SK-N-SH (cell line): ENCODE measurements at regions not wholly inside any gene's neighbourhood (a gene's known extent, or its start where the extent isn't known, plus 50 kb on each side); places are given as distances from the start of the nearest gene placed in this dataset.

ENCODE experiments used
- CTCF ChIA-PET: fragments of 300-600, 350-600 bp; formaldehyde crosslinking; extraction: SDS; loops from one replicate; lab custom pipeline; 2021; lab: Yijun Ruan, JAX
- POLR2A ChIA-PET: fragments of 350-600 bp; sonication (Branson Sonifier 250); formaldehyde crosslinking; extraction: SDS; loops from one replicate; lab custom pipeline; 2020; ENCODE audit warnings: antibody characterized with exemption, inconsistent platforms; lab: Yijun Ruan, JAX
- DNase-seq: peaks from one replicate; pipeline ENCODE4 v3.0.0; 2012
- H2AFZ ChIP-seq: fragments of 200-600 bp; sonication (generic); 2 replicates; pipeline ENCODE4 v1.8.1; 2016; ENCODE audit warnings: antibody characterized with exemption, mild to moderate bottlenecking, low read depth
- H3F3A ChIP-seq: fragments of 200-600 bp; sonication (generic); replicated peaks from 2 replicates; pipeline ENCODE3; 2016; ENCODE audit warnings: antibody characterized with exemption, mild to moderate bottlenecking; ENCODE audit not compliant: insufficient read depth
- H3K27ac ChIP-seq, 2 experiments: fragments of 200-500 bp in 1 of 2; fragments of 200-600 bp in 1 of 2; sonication (Bioruptor generic) in 1 of 2; sonication (generic), shearing (Covaris generic) in 1 of 2; 2 replicates each; pipeline versions ENCODE4 v1.5.1 to v1.6.1; 2014 to 2016; ENCODE audit warnings: low read depth in 2 of 2, inconsistent platforms in 1 of 2, low read length in 1 of 2, mild to moderate bottlenecking in 1 of 2, mixed read lengths in 1 of 2
- H3K27me3 ChIP-seq: fragments of 200-600 bp; sonication (generic), shearing (Covaris generic); 2 replicates; pipeline ENCODE4 v1.6.1; 2016; ENCODE audit warnings: mixed run types; ENCODE audit not compliant: insufficient read depth
- H3K36me3 ChIP-seq, 2 experiments: fragments of 200-500 bp in 1 of 2; fragments of 200-600 bp in 1 of 2; sonication (Bioruptor generic) in 1 of 2; sonication (generic) in 1 of 2; replicated peaks in 1 of 2; 2 replicates each; pipeline versions ENCODE3 to v1.5.1; 2014 to 2016; ENCODE audit warnings: low read length in 1 of 2, mild to moderate bottlenecking in 1 of 2; ENCODE audit not compliant: insufficient read depth in 2 of 2, control insufficient read depth in 1 of 2
- H3K4me1 ChIP-seq, 2 experiments: fragments of 200-500 bp in 1 of 2; fragments of 200-600 bp in 1 of 2; sonication (Bioruptor generic) in 1 of 2; sonication (generic), shearing (Covaris generic) in 1 of 2; 2 replicates each; pipeline versions ENCODE4 v1.5.1 to v1.6.1; 2014 to 2016; ENCODE audit warnings: low read depth in 1 of 2, low read length in 1 of 2, mixed run types in 1 of 2; ENCODE audit not compliant: insufficient read depth in 2 of 2, control insufficient read depth in 1 of 2
- H3K4me2 ChIP-seq: fragments of 200-600 bp; sonication (generic), shearing (Covaris generic); 2 replicates; pipeline ENCODE4 v1.6.1; 2017; ENCODE audit warnings: mixed run types
- H3K4me3 ChIP-seq, 2 experiments: fragments of 200-500 bp in 1 of 2; fragments of 200-600 bp in 1 of 2; sonication (Bioruptor generic) in 1 of 2; sonication (generic), shearing (Covaris generic) in 1 of 2; 2 replicates each; pipeline versions ENCODE4 v1.5.1 to v1.8.1; 2014 to 2016; ENCODE audit warnings: low read depth in 2 of 2, inconsistent platforms in 1 of 2, low read length in 1 of 2, mild to moderate bottlenecking in 1 of 2, mixed read lengths in 1 of 2, moderate library complexity in 1 of 2
- H3K79me2 ChIP-seq: fragments of 200-600 bp; sonication (generic); 2 replicates; pipeline ENCODE4 v1.8.1; 2017; ENCODE audit warnings: mild to moderate bottlenecking; ENCODE audit not compliant: insufficient read depth
- H3K9ac ChIP-seq: fragments of 200-600 bp; sonication (generic); 2 replicates; pipeline ENCODE4 v1.6.1; 2017; ENCODE audit warnings: mixed run types
- H3K9me2 ChIP-seq: fragments of 200-600 bp; sonication (generic); 2 replicates; pipeline ENCODE4 v1.6.1; 2017; ENCODE audit warnings: mixed run types
- H3K9me3 ChIP-seq: fragments of 200-600 bp; sonication (generic); 2 replicates; pipeline ENCODE4 v1.6.1; 2017; ENCODE audit warnings: mixed run types, mild to moderate bottlenecking, moderate library complexity
- H4K20me1 ChIP-seq: fragments of 200-600 bp; sonication (generic); 2 replicates; pipeline ENCODE4 v1.6.1; 2017; ENCODE audit warnings: mild to moderate bottlenecking, mixed run types; ENCODE audit not compliant: insufficient read depth
- CHD2 ChIP-seq: fragments of 150-350 bp; IDR thresholded peaks from 2 replicates; pipeline ENCODE4 v1.6.1; 2018; ENCODE audit warnings: low read length; ENCODE audit not compliant: partially characterized antibody
- EP300 ChIP-seq, 2 experiments: IDR thresholded peaks; 2 replicates each; pipeline versions ENCODE4 v1.4.0 to v1.6.1; 2012; ENCODE audit warnings: borderline replicate concordance in 1 of 2, low read depth in 1 of 2, low read length in 1 of 2
- EZH2phosphoT487 ChIP-seq: fragments of 200-600 bp; sonication (generic); IDR thresholded peaks from 2 replicates; pipeline ENCODE4 v1.6.1; 2017; ENCODE audit warnings: low read depth, mixed run types, mild to moderate bottlenecking, antibody characterized with exemption, moderate library complexity, borderline replicate concordance
- FOXJ3 ChIP-seq: sonication (generic); formaldehyde crosslinking; IDR thresholded peaks from 2 replicates; pipeline ENCODE4 v1.5.1; 2020; ENCODE audit warnings: mild to moderate bottlenecking, missing genetic modification reagents
- FOXM1 ChIP-seq: IDR thresholded peaks from 2 replicates; pipeline ENCODE4 v1.4.0; 2012; ENCODE audit warnings: low read depth, mild to moderate bottlenecking
- GATA2 ChIP-seq: sonication (generic); formaldehyde crosslinking; IDR thresholded peaks from 2 replicates; pipeline ENCODE4 v1.5.0; 2020; ENCODE audit warnings: mild to moderate bottlenecking, missing genetic modification reagents
- JUND ChIP-seq: IDR thresholded peaks from 2 replicates; pipeline ENCODE4 v1.4.0; 2012
- NRF1 ChIP-seq: IDR thresholded peaks from 2 replicates; pipeline ENCODE4 v1.6.1; 2012; ENCODE audit warnings: low read depth, mild to moderate bottlenecking, low read length
- POLR2AphosphoS5 ChIP-seq: IDR thresholded peaks from 2 replicates; pipeline ENCODE4 v1.6.1; 2012; ENCODE audit warnings: low read depth, low read length
- RAD21 ChIP-seq: IDR thresholded peaks from 2 replicates; pipeline ENCODE4 v1.6.1; 2012; ENCODE audit warnings: mild to moderate bottlenecking, low read length
- RCOR1 ChIP-seq: fragments of 150-350 bp; IDR thresholded peaks from 2 replicates; pipeline ENCODE4 v1.6.1; 2017; ENCODE audit warnings: antibody characterized with exemption, low read length
- RFX5 ChIP-seq: IDR thresholded peaks from 2 replicates; pipeline ENCODE4 v1.6.1; 2012; ENCODE audit warnings: mild to moderate bottlenecking, improper control_type of control experiment, low read length
- RXRA ChIP-seq: IDR thresholded peaks from 2 replicates; pipeline ENCODE4 v1.4.0; 2012; ENCODE audit warnings: low read depth, mild to moderate bottlenecking, borderline replicate concordance
- SIN3A ChIP-seq: IDR thresholded peaks from 2 replicates; pipeline ENCODE4 v1.6.1; 2012; ENCODE audit warnings: low read depth, mild to moderate bottlenecking, low read length, moderate library complexity, borderline replicate concordance
- SMC3 ChIP-seq: IDR thresholded peaks from 2 replicates; pipeline ENCODE4 v1.6.1; 2012; ENCODE audit warnings: low read depth, low read length, improper control_type of control experiment
- TAF1 ChIP-seq: IDR thresholded peaks from 2 replicates; pipeline ENCODE4 v1.6.1; 2012; ENCODE audit warnings: low read depth, mild to moderate bottlenecking, low read length, moderate library complexity, borderline replicate concordance
- YY1 ChIP-seq: IDR thresholded peaks from 2 replicates; pipeline ENCODE4 v1.4.0; 2012; ENCODE audit warnings: low read depth, mild to moderate bottlenecking
- WGBS: methylation state at CpG from one replicate; pipeline ENCODE4 v1.1.6; 2017; ENCODE audit warnings: low lambda C conversion rate; 5-methylcytosine and 5-hydroxymethylcytosine counted together
- TF ChIP-seq, protein P1 (sequence below): IDR thresholded peaks from 2 replicates; pipeline ENCODE4 v1.4.0; 2012; ENCODE audit warnings: low read depth, borderline replicate concordance
- TF ChIP-seq, protein P2 (sequence below): fragments of 150-350 bp; IDR thresholded peaks from 2 replicates; pipeline ENCODE4 v1.6.1; 2016; ENCODE audit warnings: mild to moderate bottlenecking, low read depth, low read length
- TF ChIP-seq, protein P3 (sequence below): IDR thresholded peaks from 2 replicates; pipeline ENCODE4; 2012

DNA sequence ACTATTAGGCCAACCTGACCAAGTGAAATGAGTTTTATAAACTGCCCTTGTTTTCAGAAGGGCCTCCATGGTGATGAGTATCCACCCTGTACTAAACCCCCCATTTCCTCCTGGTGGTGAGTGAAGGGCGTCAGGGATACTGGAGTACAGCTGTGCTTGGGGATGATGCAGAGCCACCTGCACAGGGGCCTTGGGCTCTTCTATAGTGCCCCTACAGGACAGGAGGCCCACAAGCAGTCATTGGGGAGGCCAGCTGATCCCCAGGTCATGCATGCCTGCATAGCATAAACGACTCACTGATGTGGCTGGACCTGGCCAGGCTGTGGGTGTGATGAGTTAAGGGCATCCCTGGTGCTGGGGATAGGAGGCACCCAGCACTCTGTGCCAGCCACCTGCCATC lies 114.1 kb upstream of the CELF2 start:
- Histone ChIP-seq H3K4me3 (no peak overlapping the region), H3K9ac (no peak overlapping the region), H3K9me3 (no peaks in the 10 kb centered on the region), H3K9me2 (no peaks in the 10 kb centered on the region), H4K20me1 (no peaks in the 10 kb centered on the region), H3K36me3 (no peaks in the 10 kb centered on the region), H3K4me2 (no peak overlapping the region), H2AFZ (no peak overlapping the region), H3K79me2 (no peaks in the 10 kb centered on the region), H3F3A (no peaks in the 10 kb centered on the region), H3K4me1 (no peaks in the 10 kb centered on the region), H3K27ac (no peak overlapping the region), H3K27me3 (no peaks in the 10 kb centered on the region)
- CTCF ChIA-PET = no interaction called here
- POLR2A ChIA-PET = no interaction called here
- DNase-seq = no peak
- no peak for TF ChIP-seq FOXM1
- no peak for TF ChIP-seq POLR2AphosphoS5
- TF ChIP-seq YY1 = no peak
- TF ChIP-seq RAD21 = no peak
- TF ChIP-seq EZH2phosphoT487 = no peak
- no peak for TF ChIP-seq RFX5
- TF ChIP-seq RXRA = no peak
- no peak for TF ChIP-seq EP300 (IDR thresholded peaks at IDR 0.05; ENCODE audit: borderline replicate concordance in 1 of 2, low read depth in 1 of 2, low read length in 1 of 2)
- TF ChIP-seq NRF1 = no peak
- no peak for TF ChIP-seq GATA2 (CRISPR knock-in tag)
- TF ChIP-seq SMC3 = no peak
- no peak for TF ChIP-seq CHD2
- no peak for TF ChIP-seq JUND
- TF ChIP-seq TAF1 = no peak
- TF ChIP-seq SIN3A = no peak
- TF ChIP-seq, protein P1, sequence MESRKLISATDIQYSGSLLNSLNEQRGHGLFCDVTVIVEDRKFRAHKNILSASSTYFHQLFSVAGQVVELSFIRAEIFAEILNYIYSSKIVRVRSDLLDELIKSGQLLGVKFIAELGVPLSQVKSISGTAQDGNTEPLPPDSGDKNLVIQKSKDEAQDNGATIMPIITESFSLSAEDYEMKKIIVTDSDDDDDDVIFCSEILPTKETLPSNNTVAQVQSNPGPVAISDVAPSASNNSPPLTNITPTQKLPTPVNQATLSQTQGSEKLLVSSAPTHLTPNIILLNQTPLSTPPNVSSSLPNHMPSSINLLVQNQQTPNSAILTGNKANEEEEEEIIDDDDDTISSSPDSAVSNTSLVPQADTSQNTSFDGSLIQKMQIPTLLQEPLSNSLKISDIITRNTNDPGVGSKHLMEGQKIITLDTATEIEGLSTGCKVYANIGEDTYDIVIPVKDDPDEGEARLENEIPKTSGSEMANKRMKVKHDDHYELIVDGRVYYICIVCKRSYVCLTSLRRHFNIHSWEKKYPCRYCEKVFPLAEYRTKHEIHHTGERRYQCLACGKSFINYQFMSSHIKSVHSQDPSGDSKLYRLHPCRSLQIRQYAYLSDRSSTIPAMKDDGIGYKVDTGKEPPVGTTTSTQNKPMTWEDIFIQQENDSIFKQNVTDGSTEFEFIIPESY = no peak
- no peak for TF ChIP-seq FOXJ3 (CRISPR knock-in tag)
- TF ChIP-seq, protein P2, sequence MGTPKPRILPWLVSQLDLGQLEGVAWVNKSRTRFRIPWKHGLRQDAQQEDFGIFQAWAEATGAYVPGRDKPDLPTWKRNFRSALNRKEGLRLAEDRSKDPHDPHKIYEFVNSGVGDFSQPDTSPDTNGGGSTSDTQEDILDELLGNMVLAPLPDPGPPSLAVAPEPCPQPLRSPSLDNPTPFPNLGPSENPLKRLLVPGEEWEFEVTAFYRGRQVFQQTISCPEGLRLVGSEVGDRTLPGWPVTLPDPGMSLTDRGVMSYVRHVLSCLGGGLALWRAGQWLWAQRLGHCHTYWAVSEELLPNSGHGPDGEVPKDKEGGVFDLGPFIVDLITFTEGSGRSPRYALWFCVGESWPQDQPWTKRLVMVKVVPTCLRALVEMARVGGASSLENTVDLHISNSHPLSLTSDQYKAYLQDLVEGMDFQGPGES = no peak
- TF ChIP-seq, protein P3, sequence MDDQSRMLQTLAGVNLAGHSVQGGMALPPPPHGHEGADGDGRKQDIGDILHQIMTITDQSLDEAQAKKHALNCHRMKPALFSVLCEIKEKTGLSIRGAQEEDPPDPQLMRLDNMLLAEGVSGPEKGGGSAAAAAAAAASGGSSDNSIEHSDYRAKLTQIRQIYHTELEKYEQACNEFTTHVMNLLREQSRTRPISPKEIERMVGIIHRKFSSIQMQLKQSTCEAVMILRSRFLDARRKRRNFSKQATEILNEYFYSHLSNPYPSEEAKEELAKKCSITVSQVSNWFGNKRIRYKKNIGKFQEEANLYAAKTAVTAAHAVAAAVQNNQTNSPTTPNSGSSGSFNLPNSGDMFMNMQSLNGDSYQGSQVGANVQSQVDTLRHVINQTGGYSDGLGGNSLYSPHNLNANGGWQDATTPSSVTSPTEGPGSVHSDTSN = no peak
- no peak for TF ChIP-seq RCOR1
- 25% methylated on average over 1 of the region's 2 CpGs for WGBS
